ENCODE measurements at regions not wholly inside any gene's neighbourhood (a gene's known extent, or its start where the extent isn't known, plus 50 kb on each side); places are given as distances from the start of the nearest gene placed in this dataset.

DNA sequence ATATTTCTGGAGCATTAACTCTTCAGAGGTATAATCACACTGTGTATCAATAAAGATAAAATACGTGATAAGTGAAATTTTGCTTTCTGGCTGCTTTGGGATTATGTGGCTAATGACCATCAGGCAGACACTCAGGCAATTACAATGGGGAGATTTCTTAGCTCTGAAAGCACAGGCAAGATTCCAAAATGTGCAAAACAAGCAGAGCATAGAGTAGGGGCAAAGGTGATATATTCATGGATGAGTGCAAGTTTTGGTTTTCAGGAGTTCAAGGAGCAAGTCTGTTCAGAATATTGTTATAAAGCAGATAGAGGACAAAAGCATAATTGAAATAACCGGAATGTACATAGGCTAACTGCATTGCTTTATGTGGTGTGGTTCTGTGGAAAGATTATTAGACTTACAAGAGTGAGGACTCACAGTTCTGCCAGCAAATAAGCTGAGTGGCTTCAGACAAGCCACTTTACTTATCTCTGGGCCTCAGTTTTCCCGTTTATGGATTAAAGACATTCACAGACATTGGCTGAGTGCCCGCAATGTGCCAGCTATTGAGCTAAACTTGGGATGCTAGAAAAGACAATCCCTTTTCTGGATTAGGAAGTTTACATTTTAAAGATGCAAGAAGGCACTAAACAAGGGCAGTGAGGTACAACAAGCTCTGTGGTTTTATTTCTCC is 945.6 kb upstream of the ARRDC3 start:
- TF ChIP-seq POLR2A (IDR thresholded peaks at IDR 0.05; ENCODE audit: low read length) (no peak), GATA1 (IDR thresholded peaks at IDR 0.05; ENCODE audit: low read depth, low read length) (no peak)
